Thymus (tissue), 11 donors: ENCODE measurements at regions not wholly inside any gene's neighbourhood (a gene's known extent, or its start where the extent isn't known, plus 50 kb on each side); places are given as distances from the start of the nearest gene placed in this dataset.

Experiments
- DNase-seq, 9 donors: peaks; one replicate each; pipeline ENCODE4 v3.0.0-alpha.2; 2013; ENCODE audit warnings: low spot score in 9 of 9, low read depth in 6 of 9, missing footprints in 1 of 9
- H3K27ac ChIP-seq, 2 donors: one replicate each; pipeline ENCODE4 v1.5.1; 2013; ENCODE audit warnings: control low read depth in 1 of 2, low read depth in 1 of 2, low read length in 1 of 2, mild to moderate bottlenecking in 1 of 2, moderate library complexity in 1 of 2
- H3K27me3 ChIP-seq, 2 donors: one replicate each; pipeline ENCODE4 v1.5.1; 2013; ENCODE audit warnings: low read length in 1 of 2; ENCODE audit not compliant: control insufficient read depth in 2 of 2, insufficient read depth in 1 of 2
- H3K36me3 ChIP-seq, 2 donors: one replicate each; pipeline ENCODE4 v1.5.1; 2013; ENCODE audit warnings: low read length in 1 of 2, mild to moderate bottlenecking in 1 of 2, moderate library complexity in 1 of 2; ENCODE audit not compliant: control insufficient read depth in 2 of 2, insufficient read depth in 2 of 2
- H3K4me1 ChIP-seq, 2 donors: one replicate each; pipeline ENCODE4 v1.5.1; 2013; ENCODE audit warnings: low read length in 2 of 2; ENCODE audit not compliant: control insufficient read depth in 2 of 2, insufficient read depth in 2 of 2
- H3K4me3 ChIP-seq, 2 donors: one replicate each; pipeline ENCODE4 v1.5.1; 2013; ENCODE audit warnings: low read length in 2 of 2, control low read depth in 1 of 2, mild to moderate bottlenecking in 1 of 2
- H3K9me3 ChIP-seq, 2 donors: one replicate each; pipeline ENCODE4 v1.5.1; 2013; ENCODE audit warnings: low read length in 1 of 2, mild to moderate bottlenecking in 1 of 2; ENCODE audit not compliant: control insufficient read depth in 2 of 2, insufficient read depth in 1 of 2
- WGBS: extraction: QIAGEN DNeasy Blood & Tissue Kit; methylation state at CpG from one replicate; pipeline ENCODE4 v1.1.7; 2013; 5-methylcytosine and 5-hydroxymethylcytosine counted together
- donor health status: healthy.

GRCh38 chr15:62775932-62776331 lies 266.6 kb upstream of the TPM1 start:
- Histone ChIP-seq H3K27ac (no peak overlapping the region), H3K9me3 (no peaks in the 10 kb centered on the region), H3K4me3 (no peak overlapping the region), H3K4me1 (no peaks in the 10 kb centered on the region), H3K36me3 (no peaks in the 10 kb centered on the region), H3K27me3 (no peaks in the 10 kb centered on the region)
- no peak for DNase-seq
- WGBS = 91% methylated on average over 1 of the region's 1 CpG

GRCh38 chr15:62777671-62778070 lies 264.9 kb upstream of the TPM1 start:
- H3K27ac ChIP-seq = no peak overlapping the region
- WGBS = 95% methylated on average over 2 of the region's 2 CpGs
- H3K27me3 ChIP-seq = no peaks in the 10 kb centered on the region
- no peak for DNase-seq
- no peaks in the 10 kb centered on the region for H3K4me1 ChIP-seq
- no peak overlapping the region for H3K4me3 ChIP-seq
- H3K36me3 ChIP-seq = no peaks in the 10 kb centered on the region
- H3K9me3 ChIP-seq = no peaks in the 10 kb centered on the region

GRCh38 chr15:62779036-62779770 lies 263.3 kb upstream of the TPM1 start:
- no peaks in the 10 kb centered on the region for H3K9me3 ChIP-seq
- no peaks in the 10 kb centered on the region for H3K36me3 ChIP-seq
- no peak overlapping the region for H3K4me3 ChIP-seq
- 95% methylated on average over 8 of the region's 8 CpGs for WGBS
- no peak for DNase-seq
- no peaks in the 10 kb centered on the region for H3K4me1 ChIP-seq
- no peak overlapping the region for H3K27ac ChIP-seq
- no peaks in the 10 kb centered on the region for H3K27me3 ChIP-seq

GRCh38 chr15:62779899-62780298 lies 262.6 kb upstream of the TPM1 start:
- H3K4me3 ChIP-seq = no peak overlapping the region
- no peak for DNase-seq
- H3K27me3 ChIP-seq = no peaks in the 10 kb centered on the region
- H3K9me3 ChIP-seq = no peaks in the 10 kb centered on the region
- no peaks in the 10 kb centered on the region for H3K4me1 ChIP-seq
- H3K36me3 ChIP-seq = no peaks in the 10 kb centered on the region
- WGBS = 100% methylated on average over 3 of the region's 3 CpGs
- H3K27ac ChIP-seq = no peak overlapping the region

GRCh38 chr15:62781081-62781497 lies 261.5 kb upstream of the TPM1 start:
- Histone ChIP-seq H3K4me1 (no peaks in the 10 kb centered on the region), H3K27me3 (no peaks in the 10 kb centered on the region), H3K36me3 (no peaks in the 10 kb centered on the region), H3K4me3 (no peak overlapping the region), H3K9me3 (no peaks in the 10 kb centered on the region), H3K27ac (no peak overlapping the region)
- DNase-seq = no peak
- 10% methylated on average over 5 of the region's 5 CpGs for WGBS

- no peaks in the 10 kb centered on the region for H3K4me1 ChIP-seq
- no peak overlapping the region for H3K27ac ChIP-seq
- peak in 3 of 9 donors; percentile 9 to 28 (median 13) for DNase-seq
- H3K27me3 ChIP-seq = no peaks in the 10 kb centered on the region
- H3K36me3 ChIP-seq = no peaks in the 10 kb centered on the region
- no peaks in the 10 kb centered on the region for H3K9me3 ChIP-seq
- WGBS = 92% methylated on average over 11 of the region's 11 CpGs
- H3K4me3 ChIP-seq = no peak overlapping the region
Measured at GRCh38 chr15:62782071-62782841, 260.3 kb upstream of the TPM1 start.

GRCh38 chr15:62782896-62783295 lies 259.7 kb upstream of the TPM1 start:
- H3K27ac ChIP-seq = no peak overlapping the region
- no peaks in the 10 kb centered on the region for H3K27me3 ChIP-seq
- no peaks in the 10 kb centered on the region for H3K4me1 ChIP-seq
- WGBS = 93% methylated on average over 1 of the region's 1 CpG
- no peaks in the 10 kb centered on the region for H3K36me3 ChIP-seq
- DNase-seq = no peak
- no peak overlapping the region for H3K4me3 ChIP-seq
- H3K9me3 ChIP-seq = no peaks in the 10 kb centered on the region

GRCh38 chr15:62783303-62783957 lies 259.1 kb upstream of the TPM1 start:
- no peaks in the 10 kb centered on the region for H3K36me3 ChIP-seq
- no peaks in the 10 kb centered on the region for H3K9me3 ChIP-seq
- H3K4me3 ChIP-seq = no peak overlapping the region
- no peaks in the 10 kb centered on the region for H3K27me3 ChIP-seq
- no peak overlapping the region for H3K27ac ChIP-seq
- DNase-seq = no peak
- WGBS = 98% methylated on average over 14 of the region's 14 CpGs
- H3K4me1 ChIP-seq = no peaks in the 10 kb centered on the region
